MCF 10A (cell line): ENCODE measurements at regions not wholly inside any gene's neighbourhood (a gene's known extent, or its start where the extent isn't known, plus 50 kb on each side); places are given as distances from the start of the nearest gene placed in this dataset.

Experiments
- BruUV-seq: library from RNA; stranded (reverse); fragments of 400-500 nt; replicated peaks from 2 replicates; lab custom pipeline; 2021; lab: Mats Ljungman, UMichigan
- CTCF ChIA-PET: fragments of 300-600 bp; sonication (Branson Sonifier 250); formaldehyde crosslinking; extraction: SDS; loops from one replicate; lab custom pipeline; 2021; ENCODE audit warnings: antibody characterized with exemption, inconsistent platforms; lab: Yijun Ruan, JAX
- POLR2A ChIA-PET: fragments of 300-600, 350-650 bp; sonication (Branson Sonifier 250); formaldehyde crosslinking; extraction: SDS; loops from one replicate; lab custom pipeline; 2020; ENCODE audit warnings: antibody characterized with exemption, inconsistent platforms; lab: Yijun Ruan, JAX
- DNase-seq: peaks from one replicate; pipeline ENCODE4 v3.0.0-alpha.2; 2018; ENCODE audit not compliant: unreplicated experiment
- H3K27ac Mint-ChIP-seq: one replicate; pipeline ENCODE4 v1.8.0; 2022; ENCODE audit warnings: mild to moderate bottlenecking, low read depth, mixed read lengths; ENCODE audit not compliant: unreplicated experiment
- H3K27me3 Mint-ChIP-seq: one replicate; pipeline ENCODE4 v1.8.0; 2022; ENCODE audit warnings: mixed read lengths; ENCODE audit not compliant: insufficient read depth, unreplicated experiment
- H3K36me3 Mint-ChIP-seq: one replicate; pipeline ENCODE4 v1.8.0; 2022; ENCODE audit warnings: mild to moderate bottlenecking, moderate library complexity, mixed read lengths; ENCODE audit not compliant: insufficient read depth, unreplicated experiment
- H3K4me1 Mint-ChIP-seq: one replicate; pipeline ENCODE4 v1.8.0; 2022; ENCODE audit warnings: mixed read lengths; ENCODE audit not compliant: insufficient read depth, unreplicated experiment
- H3K4me3 Mint-ChIP-seq: one replicate; pipeline ENCODE4 v1.8.0; 2022; ENCODE audit warnings: mild to moderate bottlenecking, moderate library complexity, mixed read lengths; ENCODE audit not compliant: unreplicated experiment
- H3K9me3 Mint-ChIP-seq: one replicate; pipeline ENCODE4 v1.8.0; 2022; ENCODE audit warnings: mixed read lengths; ENCODE audit not compliant: unreplicated experiment
- CTCF ChIP-seq: fragments of 200-600 bp; IDR thresholded peaks from one replicate; pipeline ENCODE4 v1.8.0; 2022; ENCODE audit warnings: antibody characterized with exemption, mild to moderate bottlenecking; ENCODE audit not compliant: unreplicated experiment
- intact Hi-C: fragments of 100-400 bp; cut with micrococcal nuclease; formaldehyde crosslinking; loops from 2 replicates; pipeline ENCODE4 v1.14.1; 2022

GRCh38 chr1:185608177-185608576, 126.0 kb upstream of the HMCN1 start:
- BruUV-seq, result no TSS peak
- Mint-ChIP-seq H3K36me3 (no peaks in the 10 kb centered on the region), H3K4me1 (peaks cover 5% of the 10 kb centered on the region), H3K27me3 (no peaks in the 10 kb centered on the region), H3K27ac (no peak overlapping the region), H3K9me3 (no peaks in the 10 kb centered on the region), H3K4me3 (no peak overlapping the region)
- ChIA-PET POLR2A (interaction anchor here (0.8 to 1.0 kb wide), 2 partner anchors 114 to 257 kb away, joined by 3 read pairs; no protein-coding TSS in a partner anchor), CTCF (interaction anchor here (0.6 to 4.0 kb wide), 4 partner anchors 12 to 848 kb away, joined by 3 to 30 read pairs (median 3); no protein-coding TSS in a partner anchor)
- DNase-seq, result no peak
- intact Hi-C loops, result no loop called here
- TF ChIP-seq CTCF, result no peak

GRCh38 chr1:185603158-185603557, 131.0 kb upstream of the HMCN1 start:
- ChIA-PET CTCF (interaction anchor here (0.6 to 1.3 kb wide), 3 partner anchors 10 to 365 kb away, joined by 3 to 4 read pairs (median 3); no protein-coding TSS in a partner anchor), POLR2A (interaction anchor here (1.0 kb wide), 1 partner anchor 18 kb away, joined by 3 read pairs; no protein-coding TSS in a partner anchor)
- Mint-ChIP-seq H3K27ac (no peak overlapping the region), H3K4me3 (no peak overlapping the region), H3K4me1 (no peaks in the 10 kb centered on the region), H3K36me3 (no peaks in the 10 kb centered on the region), H3K27me3 (no peaks in the 10 kb centered on the region), H3K9me3 (no peaks in the 10 kb centered on the region)
- intact Hi-C loops, result no loop called here
- BruUV-seq, result no TSS peak
- DNase-seq, result no peak
- no peak for TF ChIP-seq CTCF

GRCh38 chr1:185601189-185601588, 133.0 kb upstream of the HMCN1 start:
- H3K4me3 Mint-ChIP-seq, result no peak overlapping the region

GRCh38 chr1:185600641-185601040, 133.6 kb upstream of the HMCN1 start:
- no peak for TF ChIP-seq CTCF
- Mint-ChIP-seq H3K4me3 (no peak overlapping the region), H3K4me1 (no peaks in the 10 kb centered on the region), H3K36me3 (no peaks in the 10 kb centered on the region), H3K27ac (no peak overlapping the region), H3K9me3 (no peaks in the 10 kb centered on the region), H3K27me3 (no peaks in the 10 kb centered on the region)
- no peak for DNase-seq
- ChIA-PET CTCF (interaction anchor here (0.6 kb wide), 3 partner anchors 33 to 800 kb away, joined by 3 to 5 read pairs (median 4); no protein-coding TSS in a partner anchor), POLR2A (interaction anchor here (0.7 kb wide), 1 partner anchor 263 kb away, joined by 3 read pairs; no protein-coding TSS in a partner anchor)
- intact Hi-C loops, result no loop called here
- no TSS peak for BruUV-seq

More at GRCh38 chr1:185601189-185601588, 133.0 kb upstream of the HMCN1 start:
- H3K9me3 Mint-ChIP-seq, result no peaks in the 10 kb centered on the region
- H3K27ac Mint-ChIP-seq, result no peak overlapping the region
- H3K4me1 Mint-ChIP-seq, result no peaks in the 10 kb centered on the region
- intact Hi-C loops, result no loop called here
- POLR2A ChIA-PET, result no interaction called here
- CTCF ChIA-PET, result no interaction called here
- no TSS peak for BruUV-seq
- no peak for DNase-seq
- TF ChIP-seq CTCF, result no peak
- no peaks in the 10 kb centered on the region for H3K27me3 Mint-ChIP-seq
- no peaks in the 10 kb centered on the region for H3K36me3 Mint-ChIP-seq
